HK-2 (cell line): ENCODE measurements at regions not wholly inside any gene's neighbourhood (a gene's known extent, or its start where the extent isn't known, plus 50 kb on each side); places are given as distances from the start of the nearest gene placed in this dataset.

ENCODE experiments used
- DNase-seq: peaks from one replicate; pipeline ENCODE4 v3.0.0-alpha.2; 2018; ENCODE audit not compliant: unreplicated experiment

DNA sequence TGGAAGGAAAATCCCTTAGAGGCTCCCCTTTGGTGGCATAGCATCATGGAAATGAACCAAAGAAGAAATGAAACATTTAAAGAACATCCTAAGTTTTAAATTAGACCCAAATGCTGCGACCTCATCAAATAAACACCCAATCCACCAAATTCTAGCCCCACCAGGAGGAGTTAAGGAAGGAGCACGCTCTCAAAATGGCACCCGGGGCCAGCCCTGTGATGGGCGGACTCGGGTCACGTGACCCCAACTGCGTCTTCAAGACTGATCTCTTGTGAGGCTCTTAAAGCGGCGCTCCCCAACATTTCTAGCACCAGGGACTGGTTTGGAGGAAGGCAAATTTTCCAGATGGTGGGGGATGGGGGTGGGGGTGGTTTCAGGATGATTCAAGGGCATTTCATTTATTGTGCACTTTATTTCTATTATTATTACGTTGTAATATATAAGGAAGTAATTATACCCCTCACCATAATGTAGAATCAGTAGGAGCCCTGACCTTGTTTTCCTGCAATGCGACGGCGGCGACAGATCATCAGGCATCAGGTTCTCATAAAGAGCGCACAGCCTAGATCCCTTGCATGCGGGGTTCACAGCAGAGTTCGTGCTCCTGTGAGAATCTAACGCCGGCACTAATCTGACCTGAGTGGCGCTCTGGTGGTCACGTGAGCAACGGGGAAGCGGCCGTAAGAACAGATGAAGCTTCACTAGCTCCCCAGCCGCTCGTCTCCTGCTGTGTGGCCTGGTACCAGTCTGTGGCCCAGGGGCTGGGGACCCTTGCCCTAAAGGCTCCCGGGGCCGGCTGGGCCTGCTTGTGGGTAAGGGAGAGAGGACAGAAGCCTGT is 55.3 kb upstream of the SLC22A11 start:
- DNase-seq = no peak

DNA sequence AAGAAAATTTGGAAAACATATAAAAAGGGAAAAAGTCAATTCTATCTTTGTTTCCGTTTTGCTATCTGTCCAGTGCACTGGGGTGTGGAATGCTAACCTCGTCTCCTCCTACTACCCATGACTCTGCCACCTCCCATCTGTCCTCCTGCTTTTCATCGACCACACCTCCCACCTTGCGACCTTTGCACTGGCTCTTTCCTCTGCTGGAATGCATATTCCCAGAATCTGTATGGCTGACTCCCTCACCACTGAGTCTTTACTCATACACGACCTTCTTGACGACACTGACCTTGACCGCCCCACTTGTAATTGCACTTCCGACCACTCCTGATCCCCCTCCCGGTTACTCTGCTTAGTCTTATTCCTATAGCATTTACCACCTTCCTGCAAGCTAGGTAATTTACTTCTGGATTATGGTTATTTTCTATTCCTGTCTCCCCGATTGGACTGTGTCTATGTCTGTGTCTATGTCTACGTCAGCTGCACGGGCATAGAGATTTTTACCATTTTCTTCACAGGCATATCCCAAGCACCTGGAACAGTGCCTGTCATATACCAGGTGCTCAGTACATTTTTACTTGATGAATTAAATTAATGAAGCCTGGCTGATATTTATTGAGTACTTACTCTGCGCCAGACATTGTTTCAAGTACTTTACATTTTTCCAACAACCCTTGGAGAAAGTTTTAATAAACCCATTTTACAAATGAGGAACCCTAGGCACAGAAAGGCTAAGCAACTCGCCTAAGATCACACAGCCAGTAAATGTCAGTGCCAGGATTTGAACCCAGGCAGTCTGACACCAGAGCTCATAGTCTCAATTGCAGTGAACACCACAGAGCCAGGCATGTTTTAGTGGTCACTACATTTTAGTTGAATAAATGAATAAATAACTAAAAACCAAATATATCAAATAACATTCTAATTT is 54.0 kb upstream of the SLC22A11 start:
- DNase-seq = no peak

DNA sequence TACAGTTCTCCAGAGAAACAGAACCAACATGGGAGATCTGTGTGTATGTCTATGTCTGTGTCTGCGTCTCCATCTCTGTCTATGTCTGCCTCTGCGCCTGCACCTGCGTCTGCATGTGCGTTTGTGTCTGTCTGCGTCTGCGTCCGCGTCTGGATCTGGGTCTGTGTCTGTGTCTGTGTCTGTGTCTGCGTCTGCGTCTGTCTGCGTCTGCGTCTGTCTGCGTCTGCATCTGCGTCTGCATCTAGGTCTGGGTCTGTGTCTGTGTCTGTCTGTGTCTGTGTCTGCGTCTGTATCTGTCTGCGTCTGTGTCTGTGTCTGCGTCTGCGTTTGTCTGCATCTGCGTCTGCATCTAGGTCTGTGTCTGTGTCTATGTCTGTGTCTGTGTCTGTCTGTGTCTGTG is 53.1 kb upstream of the SLC22A11 start:
- no peak for DNase-seq

DNA sequence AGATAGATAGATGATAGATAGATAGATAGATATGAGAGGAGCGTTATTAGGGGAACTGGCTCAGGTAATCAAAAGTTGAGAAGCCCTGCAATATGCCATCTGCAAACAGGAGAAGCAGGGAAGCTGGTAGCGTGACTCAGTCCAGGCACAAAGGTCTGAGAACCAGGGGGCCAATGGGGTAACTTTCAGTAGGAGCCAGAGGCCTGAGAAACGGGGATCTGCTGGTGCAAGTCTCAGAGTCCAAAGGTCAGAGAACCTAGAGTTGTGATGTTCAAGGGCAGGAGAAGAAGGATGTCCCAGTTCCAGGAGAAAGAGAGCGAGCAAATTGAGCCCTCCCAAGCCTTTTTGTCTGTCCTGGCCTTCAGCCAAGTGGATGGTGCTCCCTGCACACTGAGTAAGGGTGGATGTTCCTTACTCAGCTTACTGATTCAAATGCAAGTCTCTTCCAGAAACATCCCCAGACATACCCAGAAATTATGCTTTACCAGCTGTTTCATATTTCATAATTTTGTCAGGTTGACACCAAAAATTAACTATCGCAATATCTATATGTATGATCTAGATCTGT is 52.5 kb upstream of the SLC22A11 start:
- no peak for DNase-seq

DNA sequence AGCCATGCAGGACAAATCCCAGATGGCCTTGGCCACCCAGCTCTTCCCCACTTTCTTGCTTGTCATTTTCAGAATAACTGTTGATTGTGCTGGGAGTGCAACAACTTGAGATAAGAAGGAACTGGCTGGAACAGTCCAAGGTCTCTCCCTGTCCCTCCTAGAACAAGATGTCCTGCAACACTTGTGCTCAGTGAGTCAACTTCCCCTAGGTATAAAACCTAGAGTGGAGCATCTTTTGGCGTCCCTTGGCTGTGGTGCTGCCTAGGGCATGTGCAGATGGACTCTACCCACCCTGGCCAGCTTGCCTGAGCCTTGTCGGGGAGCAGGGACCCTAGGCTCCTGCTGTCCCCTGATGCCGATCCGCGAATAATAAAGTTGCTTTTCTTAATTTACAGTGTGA is 50.7 kb upstream of the SLC22A11 start:
- DNase-seq = no peak
